ENCODE measurements at regions not wholly inside any gene's neighbourhood (a gene's known extent, or its start where the extent isn't known, plus 50 kb on each side); places are given as distances from the start of the nearest gene placed in this dataset.
A peak's percentile ranks its signal among the peaks of the same experiment; 100 is the strongest.
"Not testable (repeated sequence)": the region's sequence is repeated elsewhere in the genome, so short reads cannot be mapped to it uniquely, and the experiment has no call there.

- DNase-seq (ENCODE audit: low read depth) = no peak
These were observed 151.3 kb downstream of the TFCP2L1 start for GRCh38 chr2:121133551-121134319.

DNA sequence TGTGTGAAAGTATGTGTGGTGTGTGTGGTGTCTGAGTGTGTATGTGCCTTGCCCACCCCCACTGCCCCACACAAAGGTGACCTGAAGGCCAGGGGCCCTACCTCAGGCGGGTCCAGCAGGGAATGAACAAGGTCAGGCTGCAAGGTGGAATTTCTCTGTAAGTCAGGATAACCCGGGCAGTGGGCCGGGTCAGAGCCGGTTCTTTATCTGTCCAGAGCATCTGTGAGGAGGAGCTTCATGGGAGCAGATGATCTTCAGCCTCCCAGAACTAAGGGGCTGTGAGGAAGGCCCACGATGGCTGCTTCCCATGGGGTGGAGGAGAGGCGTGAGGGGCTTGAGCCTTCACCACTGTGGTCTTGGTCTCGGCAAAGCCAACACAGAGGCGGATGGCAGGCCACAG lies 150.3 kb downstream of the TFCP2L1 start:
- no peak for DNase-seq (ENCODE audit: low read depth)

GRCh38 chr2:121135168-121135853 lies 149.7 kb downstream of the TFCP2L1 start:
- DNase-seq (ENCODE audit: low read depth) = no peak

GRCh38 chr2:121136323-121136722 lies 148.7 kb downstream of the TFCP2L1 start:
- DNase-seq (ENCODE audit: low read depth) = no peak

- DNase-seq (ENCODE audit: low read depth) = no peak
These were observed 147.4 kb downstream of the TFCP2L1 start for GRCh38 chr2:121137571-121137970.

DNA sequence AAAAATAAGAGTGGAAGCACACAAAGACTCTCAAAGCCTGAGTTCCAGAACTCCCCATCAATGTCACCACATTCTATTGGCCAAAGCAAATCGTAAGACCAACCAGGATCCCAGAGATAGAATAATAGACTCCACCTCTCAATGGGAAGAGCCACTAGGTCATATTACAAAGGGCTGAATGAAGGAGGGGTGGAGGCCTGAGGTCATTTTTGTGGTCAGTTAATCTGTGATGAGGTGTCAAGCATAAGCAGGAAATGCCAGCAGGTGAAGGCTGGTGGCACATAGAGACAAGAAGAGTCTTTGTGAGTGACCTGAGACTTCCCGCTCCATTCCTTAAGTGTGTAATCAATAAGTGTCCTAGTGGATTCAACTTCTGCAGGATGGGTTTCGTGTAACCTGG lies 144.3 kb downstream of the TFCP2L1 start:
- DNase-seq (ENCODE audit: low read depth) = no peak

DNA sequence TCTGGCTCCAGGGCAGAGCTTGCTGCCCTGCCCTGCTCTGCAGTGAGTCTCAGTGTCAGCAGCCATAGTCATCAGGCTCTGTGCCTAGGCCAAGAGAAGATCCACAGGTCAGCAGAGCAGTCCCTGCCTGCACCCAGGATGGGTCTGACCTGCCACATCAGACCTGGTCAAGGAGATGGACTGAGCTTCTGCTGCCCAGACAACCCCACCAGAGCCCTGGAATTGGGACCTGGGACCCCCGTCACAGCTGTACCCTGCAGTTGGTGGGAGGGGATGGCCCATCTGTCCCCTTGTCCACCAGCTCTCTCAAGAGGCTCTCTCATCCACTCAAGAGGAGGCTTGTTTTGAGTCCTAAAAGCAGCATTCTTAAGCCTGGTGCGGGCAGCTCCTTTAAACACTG lies 142.6 kb downstream of the TFCP2L1 start:
- no peak for DNase-seq (ENCODE audit: low read depth)

- DNase-seq (ENCODE audit: low read depth) = no peak
These were observed 140.9 kb downstream of the TFCP2L1 start for GRCh38 chr2:121144111-121144510.

DNA sequence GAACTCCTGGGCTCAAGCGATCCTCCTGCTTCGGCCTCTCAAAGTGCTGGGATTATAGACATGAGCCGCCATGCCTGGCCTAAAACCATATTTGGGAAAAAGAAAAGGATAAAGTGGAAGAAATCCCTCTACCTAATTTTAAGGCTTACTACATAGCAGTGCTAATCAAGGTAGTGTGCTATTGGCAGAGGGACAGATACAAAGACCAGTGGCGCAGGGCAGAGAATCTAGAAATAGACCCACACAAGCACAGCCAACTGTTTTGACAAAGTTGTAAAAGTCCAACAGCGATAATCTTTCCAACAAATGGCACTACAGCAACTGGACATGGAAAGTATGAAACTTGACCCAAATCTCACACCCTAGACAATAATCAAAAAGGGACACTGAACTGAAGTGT lies 138.4 kb downstream of the TFCP2L1 start:
- DNase-seq (ENCODE audit: low read depth) = no peak

GRCh38 chr2:121147766-121148165 lies 137.2 kb downstream of the TFCP2L1 start:
- DNase-seq (ENCODE audit: low read depth) = no peak

GRCh38 chr2:121148481-121148880 lies 136.5 kb downstream of the TFCP2L1 start:
- no peak for DNase-seq (ENCODE audit: low read depth)

DNA sequence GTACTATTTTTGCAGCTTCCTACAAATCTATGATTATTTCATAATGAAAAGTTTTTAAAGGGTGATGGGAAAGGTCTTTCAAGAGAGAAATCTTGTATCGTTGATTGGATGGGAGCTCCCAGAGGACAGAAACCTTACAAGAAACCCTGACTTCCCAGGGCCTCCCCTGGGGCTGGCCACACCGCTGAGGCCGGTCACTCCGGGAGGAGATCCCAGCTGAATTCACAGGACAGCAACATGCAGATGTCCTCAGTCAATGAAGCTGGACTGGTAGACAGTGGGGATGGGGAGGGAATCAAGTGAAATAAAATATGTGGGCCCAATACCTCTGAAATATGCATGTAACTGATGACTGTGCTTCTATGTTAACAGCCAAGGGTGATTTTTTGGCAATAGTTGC lies 135.6 kb downstream of the TFCP2L1 start:
- DNase-seq (ENCODE audit: low read depth) = no peak

DNA sequence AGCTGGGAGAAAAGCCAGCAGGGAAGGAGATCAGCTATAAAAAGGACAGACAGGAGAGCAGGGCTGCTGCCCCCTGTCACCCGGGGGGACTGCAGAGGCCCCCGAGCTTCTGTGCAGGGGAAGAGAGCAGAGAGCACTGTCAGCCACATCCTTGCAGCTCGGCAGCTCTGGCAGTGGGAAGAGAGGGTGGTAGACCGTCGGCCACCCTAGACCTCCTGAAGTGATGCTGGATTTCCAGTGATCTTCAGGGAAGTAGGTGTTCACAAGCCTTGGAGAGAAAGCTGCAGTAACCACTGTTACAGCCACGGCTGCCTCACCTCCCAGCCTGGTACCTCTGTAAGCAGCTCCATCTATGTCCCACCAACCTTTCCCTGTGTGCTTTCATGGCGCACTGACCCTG lies 134.9 kb downstream of the TFCP2L1 start:
- DNase-seq (ENCODE audit: low read depth) = no peak

DNA sequence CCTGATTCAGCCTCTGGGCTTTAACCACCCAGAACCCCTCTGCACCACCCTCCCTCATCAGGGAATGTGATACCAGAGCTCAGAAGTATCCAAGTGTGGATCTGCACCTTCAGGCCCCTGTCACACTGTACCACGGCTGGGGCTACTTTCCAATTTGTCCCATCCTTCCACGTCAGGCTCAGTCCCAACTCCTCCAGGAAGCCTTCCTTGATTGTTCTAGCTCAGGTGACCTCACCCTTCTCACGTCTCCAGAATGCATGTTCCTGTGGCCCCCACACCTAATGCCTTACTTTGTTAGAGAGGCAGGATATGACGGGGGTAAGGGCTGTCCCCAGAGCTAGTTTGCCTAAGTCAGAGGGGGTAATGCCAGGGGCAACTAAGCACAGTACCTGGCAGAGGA lies 134.3 kb downstream of the TFCP2L1 start:
- no peak for DNase-seq (ENCODE audit: low read depth)

DNA sequence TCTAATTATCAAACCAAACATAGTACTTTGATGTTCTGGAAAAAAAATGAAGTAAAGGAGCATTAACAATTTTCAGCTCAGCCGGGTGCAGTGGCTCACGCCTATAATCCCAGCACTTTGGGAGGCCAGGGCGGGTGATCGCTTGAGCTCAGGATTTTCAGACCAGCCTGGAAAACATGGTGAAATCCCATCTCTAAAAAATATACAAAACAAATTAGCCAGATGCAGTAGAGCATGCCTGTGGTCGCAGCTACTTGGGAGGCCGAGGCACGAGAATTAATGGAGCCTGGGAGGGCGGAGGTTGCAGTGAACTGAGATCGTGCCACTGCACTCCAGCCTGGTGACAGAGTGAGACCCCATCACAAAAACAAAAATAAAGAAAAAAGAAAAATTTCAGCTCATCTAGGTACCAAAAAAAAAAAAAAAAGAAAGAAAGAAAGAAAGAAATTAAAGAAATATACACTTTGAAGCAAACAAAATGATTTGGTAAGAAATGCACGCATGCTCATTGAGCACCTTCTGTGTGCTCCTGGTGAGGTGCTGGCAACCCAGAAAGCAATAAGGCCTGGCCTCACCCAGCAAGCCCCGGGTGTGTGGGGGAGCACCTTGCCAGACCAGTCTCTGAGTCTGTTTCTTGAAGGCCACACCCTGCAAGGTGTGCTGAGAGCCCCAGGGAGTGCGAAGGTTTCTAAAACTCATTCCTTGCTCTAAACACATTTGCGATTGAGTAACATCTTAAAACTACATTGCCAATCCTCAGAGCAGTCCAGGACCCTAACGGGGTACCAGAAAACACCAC lies 133.5 kb downstream of the TFCP2L1 start:
- peak; percentile 7 for DNase-seq (ENCODE audit: low read depth)

- DNase-seq (ENCODE audit: low read depth) = no peak
These were observed 132.1 kb downstream of the TFCP2L1 start for GRCh38 chr2:121152861-121153260.

DNA sequence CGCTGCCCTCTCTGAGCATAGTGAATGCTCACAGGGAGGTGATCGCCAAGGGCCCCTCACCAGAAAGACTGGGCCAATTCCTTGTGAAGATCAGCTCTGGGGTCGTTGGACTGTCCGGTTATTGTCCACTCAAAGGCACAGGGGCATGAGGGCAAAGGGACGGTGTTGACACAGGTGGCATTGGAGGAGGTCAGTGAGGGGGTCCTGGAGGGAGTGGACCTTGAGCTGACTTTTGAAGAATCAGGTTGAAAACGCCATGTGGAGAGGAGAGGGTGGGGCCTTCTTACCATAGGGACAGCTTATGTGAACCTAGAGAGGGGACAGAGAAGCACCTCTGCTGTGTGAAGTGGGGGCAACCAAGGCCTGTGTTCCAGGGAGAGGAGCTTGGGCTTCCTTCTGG lies 131.5 kb downstream of the TFCP2L1 start:
- no peak for DNase-seq (ENCODE audit: low read depth)

- no peak for DNase-seq (ENCODE audit: low read depth)
These were observed 129.4 kb downstream of the TFCP2L1 start for GRCh38 chr2:121155502-121156056.

GRCh38 chr2:121157481-121157880 lies 127.5 kb downstream of the TFCP2L1 start:
- not testable (repeated sequence) for DNase-seq (ENCODE audit: low read depth)

DNA sequence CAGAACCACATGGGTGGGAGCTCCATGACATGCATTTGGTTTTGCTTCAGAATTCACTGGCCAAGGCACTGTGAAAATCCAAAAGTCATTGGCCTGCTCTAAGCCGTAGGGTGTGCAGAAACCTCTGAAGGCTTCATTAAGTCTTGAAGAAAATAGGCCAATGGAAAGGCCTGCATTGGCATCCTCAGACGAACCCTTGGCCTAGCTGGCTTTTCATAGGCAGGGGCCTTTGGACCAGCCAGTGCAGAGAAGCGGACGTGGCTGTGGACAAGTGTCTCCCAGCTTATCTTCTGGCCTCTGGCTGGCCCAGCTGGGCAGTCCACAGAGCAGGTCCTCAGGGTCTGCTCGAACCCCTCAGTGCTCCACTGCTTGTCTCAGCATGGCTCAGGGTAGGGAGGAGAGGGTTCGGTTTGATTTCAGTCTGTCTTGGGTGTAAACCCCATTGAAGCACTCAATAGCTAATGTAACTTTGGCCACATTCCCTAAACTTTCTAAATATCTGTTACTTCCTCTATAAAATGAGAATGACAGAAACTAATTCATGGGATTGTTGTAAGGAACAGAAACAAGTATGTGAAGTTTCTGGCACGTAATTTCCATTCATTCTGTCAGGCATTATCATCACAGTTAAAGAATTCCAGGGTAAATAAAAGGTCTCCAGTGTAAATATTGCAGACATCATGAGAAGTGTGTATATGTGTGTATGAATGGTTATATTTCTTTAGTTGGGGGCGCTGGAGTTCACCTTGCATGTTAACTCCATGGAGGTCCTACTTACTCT lies 125.5 kb downstream of the TFCP2L1 start:
- no peak for DNase-seq (ENCODE audit: low read depth)

DNA sequence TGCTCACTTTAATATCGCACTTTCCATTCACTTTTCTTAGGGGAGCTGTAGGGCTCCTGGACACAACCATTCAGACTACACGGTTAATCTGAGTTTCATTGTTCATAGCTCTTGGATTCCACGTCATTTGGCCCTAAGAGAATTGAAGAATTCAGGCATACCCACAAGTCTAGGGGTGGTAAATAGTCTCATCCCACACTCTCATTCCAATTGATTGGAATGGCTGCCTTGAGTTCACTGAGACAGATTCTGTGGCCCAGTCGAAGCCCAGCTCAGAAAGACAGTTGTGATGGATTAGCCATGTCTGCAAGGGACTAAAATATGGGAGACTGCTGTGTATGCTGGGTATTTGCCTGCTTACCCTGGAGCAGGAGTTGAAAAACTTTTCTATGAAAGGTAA lies 124.6 kb downstream of the TFCP2L1 start:
- no peak for DNase-seq (ENCODE audit: low read depth)

DNA sequence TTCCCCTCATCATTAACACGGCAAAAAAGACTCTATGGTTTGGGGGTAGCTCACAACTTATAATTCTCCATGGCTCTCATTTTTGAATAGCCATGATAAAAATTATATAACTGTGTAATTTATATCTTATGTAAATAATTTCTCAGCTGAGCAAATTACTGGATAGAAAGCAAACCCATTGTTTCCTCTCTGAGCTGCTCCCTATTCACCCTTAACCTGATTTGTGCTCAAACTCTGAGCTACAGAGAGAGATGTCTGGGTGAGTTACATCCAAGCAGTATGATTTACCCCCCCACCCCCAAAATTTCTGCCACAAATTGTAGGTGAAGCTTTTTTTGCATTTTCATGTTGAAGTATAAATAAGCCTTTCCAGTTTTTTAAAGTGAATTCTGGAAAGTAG lies 123.7 kb downstream of the TFCP2L1 start:
- no peak for DNase-seq (ENCODE audit: low read depth)

Data from amniotic epithelial cell (primary cell).